Body of pancreas (tissue), 4 donors: ENCODE measurements at regions not wholly inside any gene's neighbourhood (a gene's known extent, or its start where the extent isn't known, plus 50 kb on each side); places are given as distances from the start of the nearest gene placed in this dataset.

ENCODE experiments used
- POLR2A ChIP-seq, 3 donors: fragments of 450-650 bp; IDR thresholded peaks; one replicate each; pipeline ENCODE4 v1.6.1; 2016; ENCODE audit warnings: antibody characterized with exemption in 3 of 3, mild to moderate bottlenecking in 2 of 3
- TF ChIP-seq, protein P1 (sequence below), 7 experiments: fragments of 450-650 bp in 4 of 7; fragments of 200-600 bp in 3 of 7; sonication (generic) in 3 of 7; IDR thresholded peaks; one replicate each; pipeline ENCODE4 v1.5.1; 2016 to 2019; ENCODE audit warnings: antibody characterized with exemption in 7 of 7

DNA sequence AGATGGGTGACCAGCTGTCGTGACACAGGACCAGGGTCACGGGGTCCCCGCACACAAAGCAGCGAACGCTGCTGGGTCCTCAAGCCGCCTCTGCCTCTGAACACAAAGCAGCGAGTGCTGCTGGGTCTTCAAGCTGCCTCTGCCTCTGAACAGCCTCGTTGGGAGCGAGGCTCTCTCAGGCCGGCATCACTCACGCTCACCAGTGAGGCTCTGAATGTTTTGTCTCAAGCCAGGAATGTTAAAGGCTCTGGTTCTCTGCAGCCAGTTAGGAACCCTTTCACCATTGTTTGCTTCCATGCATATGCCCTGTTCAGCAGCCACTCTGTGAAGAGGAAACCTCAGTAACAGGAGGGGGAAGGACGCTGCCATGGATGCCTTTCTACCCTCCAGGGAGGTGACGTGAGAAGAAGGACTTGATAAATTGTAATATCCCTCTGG is 82.7 kb upstream of the TAF11L2 start:
- TF ChIP-seq, protein P1, sequence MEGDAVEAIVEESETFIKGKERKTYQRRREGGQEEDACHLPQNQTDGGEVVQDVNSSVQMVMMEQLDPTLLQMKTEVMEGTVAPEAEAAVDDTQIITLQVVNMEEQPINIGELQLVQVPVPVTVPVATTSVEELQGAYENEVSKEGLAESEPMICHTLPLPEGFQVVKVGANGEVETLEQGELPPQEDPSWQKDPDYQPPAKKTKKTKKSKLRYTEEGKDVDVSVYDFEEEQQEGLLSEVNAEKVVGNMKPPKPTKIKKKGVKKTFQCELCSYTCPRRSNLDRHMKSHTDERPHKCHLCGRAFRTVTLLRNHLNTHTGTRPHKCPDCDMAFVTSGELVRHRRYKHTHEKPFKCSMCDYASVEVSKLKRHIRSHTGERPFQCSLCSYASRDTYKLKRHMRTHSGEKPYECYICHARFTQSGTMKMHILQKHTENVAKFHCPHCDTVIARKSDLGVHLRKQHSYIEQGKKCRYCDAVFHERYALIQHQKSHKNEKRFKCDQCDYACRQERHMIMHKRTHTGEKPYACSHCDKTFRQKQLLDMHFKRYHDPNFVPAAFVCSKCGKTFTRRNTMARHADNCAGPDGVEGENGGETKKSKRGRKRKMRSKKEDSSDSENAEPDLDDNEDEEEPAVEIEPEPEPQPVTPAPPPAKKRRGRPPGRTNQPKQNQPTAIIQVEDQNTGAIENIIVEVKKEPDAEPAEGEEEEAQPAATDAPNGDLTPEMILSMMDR (IDR thresholded peaks at IDR 0.05): no peak
- no peak for TF ChIP-seq POLR2A (IDR thresholded peaks at IDR 0.05)
